HG02610 (cell line): ENCODE measurements at regions not wholly inside any gene's neighbourhood (a gene's known extent, or its start where the extent isn't known, plus 50 kb on each side); places are given as distances from the start of the nearest gene placed in this dataset.

Experiments used
- ATAC-seq: cut with Tn5 transposase; IDR thresholded peaks from one replicate; pipeline ENCODE4 v1.9.1; 2021; ENCODE audit warnings: mild to moderate bottlenecking, moderate library complexity; ENCODE audit not compliant: unreplicated experiment

DNA sequence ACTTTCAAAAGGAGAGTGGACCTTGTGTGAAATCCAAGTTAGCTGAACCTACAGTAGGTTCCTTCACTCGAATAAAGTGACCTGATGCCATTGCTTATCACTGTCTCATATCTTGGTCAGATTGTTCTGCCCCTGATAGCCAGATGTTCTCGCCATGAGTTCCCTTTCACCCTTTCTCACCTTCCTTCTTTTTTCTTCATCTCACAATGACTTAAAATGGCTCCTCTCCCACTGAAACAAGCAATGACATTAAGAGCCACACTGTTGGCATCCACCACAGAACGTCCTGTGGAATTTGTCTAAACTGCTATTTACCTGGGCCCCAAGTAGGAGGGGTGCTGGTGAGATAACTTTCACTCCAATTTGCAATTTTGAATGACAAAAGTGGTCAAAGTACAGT is 227.6 kb upstream of the PPP1R2C start:
- ATAC-seq: no peak

DNA sequence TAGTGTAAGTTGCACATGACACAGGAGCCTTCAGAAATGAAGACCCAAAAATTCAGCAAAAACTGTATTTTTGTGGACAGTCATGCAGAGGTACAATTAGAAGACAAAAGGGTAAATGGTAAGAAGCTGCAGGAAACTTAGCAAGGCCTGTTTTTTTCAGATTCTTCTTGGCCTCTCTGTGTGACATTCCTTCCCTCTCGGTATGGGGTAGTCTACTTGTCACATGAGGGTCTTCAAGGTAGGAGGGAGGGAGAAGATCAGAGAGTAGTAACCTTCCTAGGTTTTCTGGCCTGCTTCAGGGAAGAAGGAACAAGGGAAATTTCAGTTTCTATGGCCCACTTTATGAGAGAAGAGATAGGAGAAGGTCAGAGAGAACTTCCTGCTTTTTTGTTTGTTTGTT is 230.4 kb upstream of the PPP1R2C start:
- no peak for ATAC-seq

DNA sequence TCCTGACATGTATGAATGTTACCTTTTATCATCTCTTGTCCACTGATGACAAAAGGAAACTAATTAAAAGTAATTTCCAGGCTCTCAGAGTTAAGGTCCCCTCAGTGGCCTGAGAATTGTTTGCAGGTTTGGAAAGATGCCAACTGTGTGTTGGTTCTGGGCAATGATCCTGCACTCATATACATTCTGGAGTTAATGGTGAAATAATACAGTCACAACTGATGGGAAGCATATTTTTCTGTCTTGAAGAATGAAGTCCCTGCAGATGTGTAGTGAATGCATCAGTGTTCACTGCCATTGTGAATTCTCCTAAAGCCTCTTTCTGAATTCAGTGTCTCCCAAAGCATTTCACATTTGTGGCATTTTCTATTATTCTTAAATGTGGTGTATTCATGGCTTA is 238.1 kb upstream of the PPP1R2C start:
- no peak for ATAC-seq

DNA sequence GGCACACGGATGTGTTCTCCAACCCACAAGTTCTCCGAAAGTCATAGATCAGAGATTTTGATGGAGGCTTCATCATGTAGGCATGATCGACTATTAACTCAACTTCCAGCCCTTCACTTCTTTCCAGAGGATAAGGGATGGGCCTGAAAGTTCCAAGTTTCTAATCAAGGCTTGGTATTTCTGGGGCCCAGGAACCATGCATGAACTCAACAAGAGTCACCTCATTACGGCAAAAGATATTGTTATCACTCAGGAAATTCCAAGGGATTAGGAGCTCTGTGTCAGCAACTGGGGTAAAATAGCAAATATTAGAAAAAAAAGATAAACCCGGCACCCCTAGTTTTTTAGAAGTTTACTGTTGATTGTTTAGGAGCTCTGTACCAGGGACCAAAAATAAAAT is 240.1 kb upstream of the PPP1R2C start:
- no peak for ATAC-seq

DNA sequence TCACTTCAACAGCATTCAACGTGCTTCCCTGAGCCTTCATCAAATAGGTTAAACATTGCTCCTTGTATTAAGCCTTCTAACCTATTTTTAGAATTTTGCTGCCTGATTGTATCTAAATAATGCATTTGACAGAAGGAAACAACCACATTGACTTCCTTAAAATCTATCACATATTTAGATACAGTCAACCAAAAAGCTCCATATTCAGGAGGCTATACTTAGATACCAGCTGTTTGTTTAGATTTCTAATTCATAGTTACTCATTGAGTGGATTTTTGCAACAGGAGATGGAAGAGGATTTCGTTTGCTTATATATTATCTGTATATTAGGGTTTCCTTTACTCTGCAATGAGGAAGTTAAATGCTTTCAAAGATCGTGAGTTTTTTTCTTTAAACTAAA is 241.1 kb upstream of the PPP1R2C start:
- ATAC-seq: no peak

DNA sequence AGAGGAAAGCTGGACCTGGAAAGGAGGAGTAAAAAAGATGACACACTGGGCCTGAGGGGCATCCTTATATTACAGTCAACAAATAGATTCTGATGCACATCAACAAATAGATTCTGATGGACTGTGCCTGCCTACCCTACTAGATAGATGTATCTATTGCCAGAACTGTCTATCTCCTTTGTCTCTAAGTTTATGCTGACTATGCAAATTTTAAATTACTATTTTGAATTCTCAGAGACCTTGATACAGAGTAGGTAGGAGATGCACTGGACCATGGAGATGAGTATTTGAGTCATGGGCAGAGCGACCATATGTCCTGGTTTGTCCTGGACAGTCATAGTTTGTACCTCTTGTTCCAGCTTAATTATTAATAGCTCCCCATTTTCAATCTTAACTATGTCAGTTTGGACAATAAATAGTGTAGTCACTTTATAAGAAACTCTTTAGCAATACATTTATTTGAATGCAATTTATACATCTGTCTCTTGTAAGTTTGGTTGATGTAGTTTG is 247.9 kb upstream of the PPP1R2C start:
- no peak for ATAC-seq

DNA sequence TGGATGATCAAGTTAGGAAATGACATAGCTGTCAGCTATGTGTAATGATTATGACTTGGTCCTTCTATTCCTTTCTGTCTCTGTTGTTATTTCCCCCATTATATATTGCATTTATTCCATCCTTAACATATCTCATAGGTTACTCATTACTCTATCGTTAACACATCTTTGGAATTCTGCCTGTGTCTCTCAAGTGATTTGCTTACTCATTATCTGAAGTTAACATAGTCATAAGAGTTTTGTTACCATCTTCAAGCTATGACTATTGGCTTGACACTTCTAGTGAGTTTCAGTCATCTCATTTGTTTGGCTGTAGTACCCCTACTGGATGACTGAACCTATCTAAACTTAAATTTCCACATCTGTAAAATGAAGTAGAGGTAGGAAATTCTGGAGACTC is 286.1 kb upstream of the PPP1R2C start:
- ATAC-seq: no peak

DNA sequence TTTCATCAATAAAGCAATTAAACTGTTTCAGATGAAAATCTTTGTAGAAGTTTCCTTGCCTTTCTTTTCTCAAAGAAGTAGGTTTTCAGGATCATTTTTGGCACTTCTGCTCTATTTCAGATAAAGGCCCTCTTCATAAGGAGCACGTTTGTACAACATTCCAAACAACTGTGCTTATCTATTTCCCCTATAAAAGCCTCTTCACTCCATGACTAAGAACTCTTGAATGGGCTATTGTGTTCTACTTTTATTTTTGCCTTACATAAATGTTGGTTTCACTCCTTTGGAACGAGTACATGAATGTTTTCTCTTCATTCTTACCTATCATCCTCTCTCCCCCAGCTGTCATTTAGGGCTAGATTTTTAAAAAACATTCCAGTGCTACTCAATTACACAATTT is 288.0 kb upstream of the PPP1R2C start:
- ATAC-seq: no peak

DNA sequence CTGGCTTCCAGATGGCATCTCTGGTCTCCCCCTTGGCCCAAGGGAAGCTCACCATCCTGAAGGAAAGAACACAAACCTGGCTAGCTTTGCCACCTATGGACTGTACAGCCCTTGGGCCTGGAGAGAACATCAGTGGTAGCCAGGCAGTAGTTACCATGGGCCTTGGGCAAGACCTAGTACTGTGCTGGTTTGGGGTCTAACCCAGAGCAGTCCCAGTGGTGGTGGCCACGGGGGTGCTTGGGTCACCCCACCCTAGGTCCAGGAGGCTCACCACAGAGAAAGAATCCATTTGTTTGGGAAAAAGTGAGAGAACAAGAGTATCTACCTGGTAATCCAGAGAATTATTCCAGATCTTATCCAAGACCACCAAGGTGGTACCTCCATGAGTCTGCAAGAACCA is 290.7 kb upstream of the PPP1R2C start:
- ATAC-seq: no peak

DNA sequence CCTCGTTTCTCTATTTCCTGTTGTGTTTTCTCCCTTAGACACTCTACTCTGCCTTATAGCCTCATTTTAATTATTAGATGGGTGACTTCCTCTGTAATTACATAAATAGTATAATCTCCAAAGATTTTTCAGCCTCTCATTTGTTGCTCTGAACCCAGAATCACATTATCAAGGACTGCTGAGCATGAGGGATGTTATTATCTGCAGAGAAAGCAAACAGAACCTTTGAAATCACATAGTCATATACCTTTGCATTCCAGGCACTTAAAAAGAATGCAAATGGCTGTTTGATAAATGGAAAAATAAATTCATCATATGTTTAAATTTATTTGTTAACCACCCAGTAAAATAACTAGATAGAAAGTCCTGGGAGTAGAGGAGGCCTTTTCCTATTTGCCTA is 305.1 kb upstream of the PPP1R2C start:
- no peak for ATAC-seq

DNA sequence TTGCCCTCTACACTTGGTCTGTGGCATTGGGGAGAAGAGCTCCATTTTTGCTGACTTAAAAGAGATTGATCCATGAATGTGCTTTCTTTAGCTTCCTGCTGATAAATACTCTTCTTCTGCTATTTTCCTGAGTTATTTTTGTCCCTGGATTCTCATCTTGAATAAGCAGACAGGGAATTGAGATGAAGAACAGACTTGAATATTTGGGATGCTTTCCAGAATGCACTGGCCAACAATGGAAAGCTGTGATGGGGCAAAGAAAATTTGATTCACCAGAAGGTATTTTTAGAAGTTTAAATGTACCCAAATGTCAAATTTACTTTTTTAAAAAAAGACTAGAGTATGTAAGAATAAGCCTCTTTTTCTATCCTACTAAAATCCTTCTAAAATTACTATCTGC is 309.9 kb upstream of the PPP1R2C start:
- ATAC-seq: no peak

DNA sequence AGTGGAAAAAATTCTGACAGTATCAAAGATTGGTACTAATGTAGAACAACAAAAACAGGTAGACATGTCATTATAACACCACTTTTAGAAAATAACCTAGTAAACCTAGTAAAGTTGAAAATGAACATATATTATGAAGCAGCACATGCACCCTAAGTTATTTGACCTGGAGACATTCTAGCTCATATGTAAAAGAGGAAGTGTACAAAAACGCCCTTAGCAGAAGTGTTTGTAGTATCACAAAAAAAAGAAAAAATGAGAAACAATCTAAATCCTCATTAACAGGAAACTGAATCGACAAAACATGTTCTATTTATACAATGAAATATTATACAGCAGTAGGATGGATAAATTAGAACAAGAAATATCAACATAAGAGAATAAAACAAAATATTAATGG is 318.9 kb upstream of the PPP1R2C start:
- no peak for ATAC-seq

DNA sequence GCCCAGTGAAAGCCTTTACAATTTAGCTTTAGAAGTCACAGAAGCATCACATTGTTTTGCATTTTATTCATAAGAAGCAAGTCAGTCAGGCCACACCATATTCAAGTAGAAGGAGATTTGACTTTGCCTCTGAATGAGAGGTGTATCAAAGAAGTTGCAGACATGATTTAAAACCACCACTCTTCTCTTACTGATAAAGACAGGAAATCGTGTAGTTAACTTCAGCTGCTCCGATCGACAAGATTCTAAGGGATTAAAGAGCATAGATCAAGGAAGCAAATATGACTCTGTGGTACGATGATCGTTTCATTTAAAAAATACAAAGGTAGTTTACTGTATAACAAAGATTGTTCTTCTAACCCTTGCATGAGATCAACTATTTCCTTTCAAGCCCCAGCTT is 328.0 kb upstream of the PPP1R2C start:
- no peak for ATAC-seq

DNA sequence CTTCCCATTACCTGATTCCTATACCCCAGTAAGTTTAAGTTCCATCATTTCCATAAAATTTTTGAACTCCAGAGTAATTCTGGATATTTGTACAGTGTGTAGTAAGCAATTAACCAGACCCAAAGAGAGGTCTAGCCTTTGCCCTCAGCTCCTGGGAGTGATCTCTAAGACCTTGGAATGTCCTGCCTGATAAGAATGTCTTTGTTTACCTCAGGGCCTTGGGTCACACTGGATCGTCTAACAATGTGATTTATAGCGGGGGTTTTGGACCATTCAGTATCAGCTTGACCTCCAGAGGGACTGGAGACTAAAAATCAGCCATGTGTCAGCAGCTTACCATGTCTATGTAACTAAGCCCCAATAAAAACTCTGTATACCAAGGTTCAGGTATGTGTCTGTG is 330.9 kb upstream of the PPP1R2C start:
- no peak for ATAC-seq

DNA sequence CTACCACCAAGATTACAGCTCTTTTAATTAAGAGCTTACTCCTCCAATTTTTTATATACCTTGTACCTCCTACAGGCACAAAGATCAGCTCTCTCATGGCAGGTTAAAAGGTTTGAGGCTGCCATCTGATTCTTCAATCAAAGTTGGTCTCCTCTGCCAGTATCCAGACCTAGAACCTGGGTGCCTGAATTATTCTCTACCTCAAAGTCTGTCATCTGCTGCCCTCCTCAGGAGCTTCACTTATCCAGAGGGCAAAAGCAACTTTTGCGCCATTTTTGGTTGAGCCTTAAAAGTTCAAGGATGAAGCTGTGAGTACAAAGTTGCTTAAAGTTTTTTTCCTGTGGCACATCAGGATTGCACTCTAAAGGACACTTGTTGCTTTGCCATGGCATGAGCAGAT is 343.7 kb upstream of the PPP1R2C start:
- ATAC-seq: no peak

DNA sequence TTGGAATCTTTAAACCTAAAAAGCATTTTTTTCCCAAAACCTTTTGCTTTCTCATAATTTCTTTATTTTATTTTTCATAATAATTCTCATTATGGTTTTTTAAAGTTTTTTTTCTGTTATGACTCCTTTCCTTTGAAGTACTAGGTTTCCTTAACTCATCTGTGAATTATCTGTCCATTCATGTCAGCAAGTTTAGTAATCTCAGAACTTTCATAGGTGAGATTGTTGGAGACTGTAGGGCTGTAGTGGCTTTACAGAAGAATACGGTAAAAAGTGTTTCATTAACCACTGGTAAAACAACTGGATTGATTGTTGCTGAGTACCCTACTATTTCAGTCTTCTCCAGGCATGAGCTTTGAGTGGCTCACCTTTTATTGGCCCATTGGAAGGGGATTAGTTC is 361.7 kb upstream of the PPP1R2C start:
- no peak for ATAC-seq

DNA sequence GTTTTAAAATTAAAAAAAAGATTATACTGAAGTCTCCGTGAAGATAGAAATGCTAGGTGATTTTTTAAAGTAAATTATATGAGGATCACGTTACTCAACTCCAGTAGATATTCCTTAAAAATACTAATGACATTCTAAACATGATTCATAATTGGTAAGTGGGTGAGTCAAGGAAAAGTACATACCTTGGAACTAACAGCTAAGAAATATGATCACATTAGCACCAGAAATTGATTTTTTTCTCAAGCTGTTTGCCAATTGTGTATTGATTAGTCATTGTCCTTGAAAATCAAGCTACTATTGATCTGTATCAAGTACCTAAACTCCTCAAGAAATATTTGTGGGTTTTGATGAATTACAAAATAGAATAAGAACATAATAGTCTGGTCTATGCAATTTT is 362.6 kb upstream of the PPP1R2C start:
- no peak for ATAC-seq

DNA sequence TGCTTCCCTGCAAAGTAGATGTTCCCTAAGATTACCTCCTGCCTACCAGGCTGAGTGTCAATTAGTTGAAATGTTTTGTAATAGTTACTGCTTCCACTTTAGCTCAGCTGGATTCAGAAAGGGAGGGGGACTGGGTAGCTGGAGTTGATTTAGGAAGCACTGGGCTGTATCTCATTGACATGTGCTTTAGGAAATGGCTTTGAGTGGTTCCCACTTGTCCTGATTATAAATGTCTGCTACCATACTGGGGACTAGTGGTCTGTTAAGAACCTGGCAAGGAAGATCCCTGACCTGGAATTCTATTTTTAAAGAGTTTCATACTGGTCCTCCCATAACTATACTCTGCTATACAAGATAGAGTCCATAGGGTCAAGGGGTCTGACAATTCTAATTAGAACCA is 363.9 kb upstream of the PPP1R2C start:
- ATAC-seq: no peak

DNA sequence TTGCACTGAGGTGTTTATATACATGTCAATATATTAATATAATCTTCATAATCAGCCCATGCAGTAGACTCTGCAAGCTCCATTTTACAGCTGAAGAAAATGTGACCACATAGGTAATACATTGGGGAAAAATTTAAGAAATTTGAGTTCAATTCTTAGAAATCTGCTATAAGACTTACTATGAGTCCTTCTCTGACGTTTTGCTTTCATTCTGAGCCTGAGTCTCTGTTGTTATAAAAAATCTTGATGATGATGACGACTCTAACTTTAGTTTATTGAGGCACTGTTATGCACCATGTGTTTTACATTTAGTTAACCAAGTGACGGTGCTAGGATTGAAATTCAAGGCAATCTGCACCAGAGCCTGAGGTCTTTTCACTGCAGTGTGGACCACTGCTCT is 370.3 kb upstream of the PPP1R2C start:
- no peak for ATAC-seq

DNA sequence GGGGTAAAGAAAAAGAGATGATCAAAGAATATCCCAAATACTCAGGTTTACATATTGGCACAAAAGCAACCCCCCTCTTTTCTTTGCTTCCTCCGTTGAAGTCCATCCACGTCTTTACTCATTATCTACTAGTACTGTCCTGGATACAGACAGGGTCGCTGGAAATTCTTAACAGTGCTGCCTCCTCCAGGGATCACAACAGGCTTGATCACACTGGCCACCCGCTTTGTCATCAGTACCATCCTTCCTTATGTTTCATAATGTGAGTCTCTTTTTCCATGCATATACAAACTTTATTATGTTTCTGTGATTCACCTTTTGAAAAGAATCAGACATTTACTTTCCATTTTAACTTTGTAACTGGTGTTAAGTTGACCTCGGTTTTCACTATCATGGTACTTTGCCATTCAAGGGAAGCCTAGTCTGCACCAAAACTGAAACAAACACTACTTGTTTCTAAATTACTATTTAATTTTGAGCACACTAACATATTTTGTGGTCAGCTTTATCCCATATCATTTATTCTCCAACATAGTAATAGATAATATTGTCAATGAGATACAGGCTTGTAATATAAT is 387.5 kb upstream of the PPP1R2C start:
- ATAC-seq: no peak

DNA sequence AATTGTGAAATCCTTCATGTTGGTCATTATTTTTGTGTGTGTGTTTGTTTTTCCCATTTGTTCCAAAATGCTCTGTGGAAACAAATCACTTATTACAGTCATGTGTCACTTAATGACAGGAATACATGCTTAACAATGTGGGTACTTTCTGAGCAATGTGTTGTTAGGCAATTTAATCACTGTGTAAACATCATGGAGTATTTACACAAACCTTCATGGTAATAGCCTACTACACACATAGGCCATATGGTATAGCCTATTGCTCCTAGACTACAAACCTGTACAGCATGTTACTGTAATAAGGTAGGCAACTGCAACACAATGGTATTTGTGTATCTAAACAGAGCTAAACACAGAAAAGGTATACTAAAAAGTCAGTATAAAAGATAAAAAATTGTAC is 388.9 kb upstream of the PPP1R2C start:
- ATAC-seq: no peak

DNA sequence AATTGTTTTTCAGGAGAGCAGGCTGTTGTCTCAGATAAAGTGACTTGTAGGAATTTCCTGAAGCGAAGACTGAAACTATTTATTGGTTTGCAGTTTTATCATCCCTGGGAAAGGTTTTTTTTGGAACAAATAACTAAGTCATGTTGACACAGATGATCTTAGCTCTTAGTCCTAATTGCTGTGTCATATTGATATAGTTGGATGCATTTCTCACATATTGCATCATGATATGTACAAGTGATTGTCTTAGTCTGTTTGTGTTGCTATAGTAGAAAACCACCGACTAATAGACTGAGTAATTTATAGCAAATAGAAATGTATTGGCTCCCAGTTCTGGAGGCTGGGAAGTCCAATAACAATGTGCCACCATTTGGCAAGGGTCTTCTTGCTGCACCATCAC is 397.5 kb upstream of the PPP1R2C start:
- no peak for ATAC-seq

DNA sequence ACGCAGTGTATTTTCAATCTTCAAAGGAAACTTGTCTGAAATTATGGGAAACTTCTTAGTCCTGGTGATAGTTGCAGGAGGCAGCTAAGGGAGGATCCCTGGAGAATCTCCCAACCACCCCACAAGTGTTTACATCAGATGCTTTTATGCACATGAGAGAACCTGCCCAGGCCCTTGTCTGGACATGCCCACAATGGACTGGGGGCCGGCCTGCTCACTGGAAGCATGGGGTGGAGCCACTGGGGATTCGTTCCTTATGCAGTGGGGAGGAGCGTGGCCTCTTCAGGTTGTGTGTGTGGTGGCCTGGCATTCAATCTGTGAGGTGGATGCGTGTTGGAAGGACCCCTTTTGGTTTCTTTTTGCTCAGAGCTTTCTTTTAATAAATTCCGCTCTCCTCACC is 398.7 kb upstream of the PPP1R2C start:
- ATAC-seq: no peak

DNA sequence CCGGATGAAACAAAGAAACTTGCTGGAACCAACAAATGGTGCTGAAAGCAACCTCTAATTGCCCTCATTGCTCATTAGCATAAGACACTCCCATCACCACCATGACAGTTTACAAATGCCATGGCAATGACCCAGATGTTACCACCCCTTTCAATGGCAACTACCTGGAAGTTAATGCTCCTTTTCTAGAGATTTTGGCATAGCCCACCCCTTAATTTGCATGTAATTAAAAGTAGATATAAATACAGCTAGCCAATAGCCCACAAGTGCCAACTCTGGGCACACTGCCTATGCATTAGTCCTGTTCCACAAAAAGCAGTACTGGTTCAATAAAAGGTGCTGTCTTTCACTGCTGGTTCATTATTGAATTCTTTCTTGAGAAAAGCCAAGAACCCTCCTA is 410.3 kb upstream of the PPP1R2C start:
- no peak for ATAC-seq
